H9 (cell line): ENCODE measurements at regions not wholly inside any gene's neighbourhood (a gene's known extent, or its start where the extent isn't known, plus 50 kb on each side); places are given as distances from the start of the nearest gene placed in this dataset.

ENCODE experiments used
- DNase-seq: peaks from one replicate; pipeline ENCODE4 v3.0.0-alpha.2; 2017
- H2AFZ ChIP-seq: one replicate; pipeline ENCODE4 v1.6.1; 2013; ENCODE audit warnings: mild to moderate bottlenecking, low read length, control low read depth, moderate library complexity
- H2AK5ac ChIP-seq: 2 replicates; pipeline ENCODE4 v1.6.1; 2013; ENCODE audit warnings: low read length, control low read depth, mixed read lengths; ENCODE audit not compliant: insufficient read length
- H2BK120ac ChIP-seq: one replicate; pipeline ENCODE4 v1.6.1; 2013; ENCODE audit warnings: low read depth, mild to moderate bottlenecking, low read length, control low read depth, inconsistent platforms; ENCODE audit not compliant: poor library complexity, severe bottlenecking
- H2BK12ac ChIP-seq: 2 replicates; pipeline ENCODE4 v1.6.1; 2013; ENCODE audit warnings: low read length, control low read depth, mixed read lengths, low read depth; ENCODE audit not compliant: insufficient read length
- H2BK15ac ChIP-seq: 2 replicates; pipeline ENCODE4 v1.6.1; 2013; ENCODE audit warnings: low read depth, low read length, control low read depth
- H2BK20ac ChIP-seq: one replicate; pipeline ENCODE4 v1.6.1; 2013; ENCODE audit warnings: low read depth, mild to moderate bottlenecking, low read length, control low read depth, inconsistent platforms; ENCODE audit not compliant: poor library complexity, severe bottlenecking
- H2BK5ac ChIP-seq: 2 replicates; pipeline ENCODE4 v1.6.1; 2013; ENCODE audit warnings: low read length, control low read depth, mixed read lengths; ENCODE audit not compliant: insufficient read length
- H3K14ac ChIP-seq: 2 replicates; pipeline ENCODE4 v1.6.1; 2013; ENCODE audit warnings: low read length, control low read depth; ENCODE audit not compliant: insufficient read depth
- H3K18ac ChIP-seq: 2 replicates; pipeline ENCODE4 v1.6.1; 2013; ENCODE audit warnings: low read depth, mild to moderate bottlenecking, mixed read lengths, low read length, control low read depth; ENCODE audit not compliant: insufficient read length
- H3K23ac ChIP-seq: 2 replicates; pipeline ENCODE4 v1.6.1; 2013; ENCODE audit warnings: low read length, control low read depth, mixed read lengths, low read depth; ENCODE audit not compliant: insufficient read length
- H3K23me2 ChIP-seq: 2 replicates; pipeline ENCODE4 v1.6.1; 2013; ENCODE audit warnings: low read depth, mild to moderate bottlenecking, mixed read lengths, low read length, control low read depth; ENCODE audit not compliant: insufficient read length, poor library complexity, severe bottlenecking
- H3K27ac ChIP-seq: 2 replicates; pipeline ENCODE4 v1.5.1; 2013; ENCODE audit warnings: low read length, control low read depth, mixed read lengths, low read depth; ENCODE audit not compliant: insufficient read length
- H3K27me3 ChIP-seq: 2 replicates; pipeline ENCODE4 v1.6.1; 2013; ENCODE audit warnings: low read length, control low read depth, inconsistent platforms; ENCODE audit not compliant: insufficient read depth
- H3K4ac ChIP-seq: 2 replicates; pipeline ENCODE4 v1.6.1; 2013; ENCODE audit warnings: low read depth, mild to moderate bottlenecking, control low read depth, inconsistent platforms, low read length, moderate library complexity
- H3K4me1 ChIP-seq: 2 replicates; pipeline ENCODE4 v1.6.1; 2013; ENCODE audit warnings: low read length, control low read depth, inconsistent platforms; ENCODE audit not compliant: insufficient read depth
- H3K4me2 ChIP-seq: 2 replicates; pipeline ENCODE4 v1.6.1; 2013; ENCODE audit warnings: low read length, control low read depth, mixed read lengths; ENCODE audit not compliant: insufficient read length, insufficient read depth
- H3K56ac ChIP-seq: 2 replicates; pipeline ENCODE4 v1.6.1; 2013; ENCODE audit warnings: low read depth, mild to moderate bottlenecking, mixed read lengths, low read length, control low read depth; ENCODE audit not compliant: insufficient read length
- H3K79me1 ChIP-seq: 2 replicates; pipeline ENCODE4 v1.6.1; 2013; ENCODE audit warnings: low read depth, mild to moderate bottlenecking, moderate library complexity, low read length, control low read depth, inconsistent platforms; ENCODE audit not compliant: insufficient read depth, poor library complexity, severe bottlenecking
- H3K79me2 ChIP-seq: 2 replicates; pipeline ENCODE4 v1.6.1; 2013; ENCODE audit warnings: low read length, control low read depth, inconsistent platforms; ENCODE audit not compliant: insufficient read depth
- H3K9ac ChIP-seq: 2 replicates; pipeline ENCODE4 v1.6.1; 2013; ENCODE audit warnings: low read length, control low read depth, mixed read lengths; ENCODE audit not compliant: insufficient read length; ENCODE audit errors: extremely low read depth
- H3K9me3 ChIP-seq: one replicate; pipeline ENCODE4 v1.6.1; 2013; ENCODE audit warnings: low read depth, low read length, inconsistent platforms; ENCODE audit not compliant: control insufficient read depth
- H3T11ph ChIP-seq: one replicate; pipeline ENCODE4 v1.6.1; 2013; ENCODE audit warnings: mild to moderate bottlenecking, low read length, control low read depth, inconsistent platforms
- H4K20me1 ChIP-seq: one replicate; pipeline ENCODE4 v1.6.1; 2013; ENCODE audit not compliant: control insufficient read depth, insufficient read length, insufficient read depth
- H4K5ac ChIP-seq: 2 replicates; pipeline ENCODE4 v1.6.1; 2013; ENCODE audit warnings: low read depth, mild to moderate bottlenecking, mixed read lengths, low read length, control low read depth; ENCODE audit not compliant: insufficient read length
- H4K8ac ChIP-seq: replicated peaks from 2 replicates; pipeline ENCODE4 v1.6.1; 2013; ENCODE audit warnings: low read length, control low read depth, mixed read lengths, low read depth; ENCODE audit not compliant: insufficient read length
- H4K91ac ChIP-seq: 2 replicates; pipeline ENCODE4 v1.6.1; 2013; ENCODE audit warnings: low read depth, mild to moderate bottlenecking, moderate library complexity, mixed read lengths, low read length, control low read depth; ENCODE audit not compliant: insufficient read length
- H3K27ac Mint-ChIP-seq, 3 experiments: 2 replicates in 2 of 3; 3 replicates in 1 of 3; pipeline ENCODE4 v1.8.0; 2020 to 2021; ENCODE audit warnings: mixed read lengths in 3 of 3, mild to moderate bottlenecking in 1 of 3, moderate library complexity in 1 of 3
- H3K27me3 Mint-ChIP-seq: 2 replicates; pipeline ENCODE4 v1.8.0; 2021; ENCODE audit warnings: low read depth, mild to moderate bottlenecking, moderate library complexity, mixed read lengths
- H3K36me3 Mint-ChIP-seq, 3 experiments: 2 replicates in 2 of 3; 3 replicates in 1 of 3; pipeline ENCODE4 v1.8.0; 2020 to 2021; ENCODE audit warnings: low read depth in 3 of 3, mixed read lengths in 3 of 3; ENCODE audit not compliant: insufficient read depth in 1 of 3
- H3K4me1 Mint-ChIP-seq, 2 experiments: 2 replicates each; pipeline ENCODE4 v1.8.0; 2020; ENCODE audit warnings: mixed read lengths in 2 of 2
- H3K4me3 Mint-ChIP-seq, 2 experiments: 2 replicates in 1 of 2; 3 replicates in 1 of 2; pipeline ENCODE4 v1.8.0; 2020 to 2021; ENCODE audit warnings: mild to moderate bottlenecking in 2 of 2, mixed read lengths in 2 of 2, moderate library complexity in 1 of 2
- H3K9me3 Mint-ChIP-seq, 2 experiments: 2 replicates in 1 of 2; 3 replicates in 1 of 2; pipeline ENCODE4 v1.8.0; 2020; ENCODE audit warnings: mild to moderate bottlenecking in 2 of 2, mixed read lengths in 2 of 2, moderate library complexity in 1 of 2
- CTCF ChIP-seq: fragments of 200-600 bp; sonication (generic); conservative IDR thresholded peaks from 3 replicates; pipeline ENCODE4 v1.8.0; 2021; ENCODE audit warnings: antibody characterized with exemption, mild to moderate bottlenecking
- WGBS: extraction: QIAGEN DNeasy Blood & Tissue Kit; methylation state at CpG from one replicate; pipeline ENCODE4 v1.1.7; 2013; ENCODE audit warnings: missing lambda C conversion rate, low lambda C conversion rate, mixed read lengths; ENCODE audit not compliant: insufficient read length; ENCODE audit errors: extremely low coverage; 5-methylcytosine and 5-hydroxymethylcytosine counted together

- H3K79me1 ChIP-seq = no peaks in the 10 kb centered on the region
- no peaks in the 10 kb centered on the region for H3K23me2 ChIP-seq
- no peaks in the 10 kb centered on the region for H3K27me3 ChIP-seq
- H4K5ac ChIP-seq = no peak overlapping the region
- no CpG with 5 or more reads among the region's 1 CpG for WGBS
- Mint-ChIP-seq H3K4me3 (no peak overlapping the region), H3K27ac (no peak overlapping the region), H3K9me3 (no peaks in the 10 kb centered on the region), H3K27me3 (no peaks in the 10 kb centered on the region), H3K4me1 (peaks cover 15 to 23% of the 10 kb centered on the region in 2 experiments), H3K36me3 (no peaks in the 10 kb centered on the region)
- no peak overlapping the region for H3K14ac ChIP-seq
- H2AFZ ChIP-seq = no peak overlapping the region
- no peak overlapping the region for H3K23ac ChIP-seq
- H2BK20ac ChIP-seq = no peak overlapping the region
- H4K20me1 ChIP-seq = no peaks in the 10 kb centered on the region
- no peak overlapping the region for H3K27ac ChIP-seq
- H3K4me2 ChIP-seq = no peak overlapping the region
- no peak for DNase-seq
- H4K8ac ChIP-seq = no peak overlapping the region
- no peak overlapping the region for H2BK5ac ChIP-seq
- no peak overlapping the region for H3T11ph ChIP-seq
- H3K9me3 ChIP-seq = no peaks in the 10 kb centered on the region
- H3K4me1 ChIP-seq = no peaks in the 10 kb centered on the region; the same call in 1 of the 2 replicates
- H2BK15ac ChIP-seq = no peak overlapping the region
- no peak for TF ChIP-seq CTCF
- H3K56ac ChIP-seq = no peak overlapping the region
- no peak overlapping the region for H3K18ac ChIP-seq
- no peak overlapping the region for H2AK5ac ChIP-seq
- H4K91ac ChIP-seq = no peak overlapping the region
- H3K79me2 ChIP-seq = no peaks in the 10 kb centered on the region
- no peak overlapping the region for H2BK120ac ChIP-seq
- H2BK12ac ChIP-seq = no peak overlapping the region
- no peak overlapping the region for H3K4ac ChIP-seq
- no peak overlapping the region for H3K9ac ChIP-seq
Measured at GRCh38 chr4:95643627-95644026, 94.9 kb upstream of the UNC5C start.
